DND-41 (cell line): ENCODE measurements at regions not wholly inside any gene's neighbourhood (a gene's known extent, or its start where the extent isn't known, plus 50 kb on each side); places are given as distances from the start of the nearest gene placed in this dataset.

ENCODE experiments used
- CTCF ChIP-seq: IDR thresholded peaks from 2 replicates; pipeline ENCODE4 v1.5.1; 2012; ENCODE audit warnings: borderline replicate concordance, low read length, moderate library complexity, mild to moderate bottlenecking; ENCODE audit not compliant: poor library complexity, severe bottlenecking; ENCODE audit errors: extremely low read depth
- EZH2 ChIP-seq: IDR thresholded peaks from 3 replicates; pipeline ENCODE4 v1.6.1; 2012; ENCODE audit warnings: borderline replicate concordance, low read depth, mild to moderate bottlenecking, moderate library complexity, low read length, inconsistent platforms; ENCODE audit not compliant: severe bottlenecking

- TF ChIP-seq CTCF, result no peak
- no peak for TF ChIP-seq EZH2
Measured at GRCh38 chr3:125715651-125716050, 120.4 kb upstream of the OSBPL11 start.
